Fibroblast of skin of right quadriceps (primary cell): ENCODE measurements at regions not wholly inside any gene's neighbourhood (a gene's known extent, or its start where the extent isn't known, plus 50 kb on each side); places are given as distances from the start of the nearest gene placed in this dataset.
"Not testable (repeated sequence)": the region's sequence is repeated elsewhere in the genome, so short reads cannot be mapped to it uniquely, and the experiment has no call there.

Experiments
- DNase-seq: peaks from one replicate; pipeline ENCODE4 v3.0.0-alpha.2; 2013

DNA sequence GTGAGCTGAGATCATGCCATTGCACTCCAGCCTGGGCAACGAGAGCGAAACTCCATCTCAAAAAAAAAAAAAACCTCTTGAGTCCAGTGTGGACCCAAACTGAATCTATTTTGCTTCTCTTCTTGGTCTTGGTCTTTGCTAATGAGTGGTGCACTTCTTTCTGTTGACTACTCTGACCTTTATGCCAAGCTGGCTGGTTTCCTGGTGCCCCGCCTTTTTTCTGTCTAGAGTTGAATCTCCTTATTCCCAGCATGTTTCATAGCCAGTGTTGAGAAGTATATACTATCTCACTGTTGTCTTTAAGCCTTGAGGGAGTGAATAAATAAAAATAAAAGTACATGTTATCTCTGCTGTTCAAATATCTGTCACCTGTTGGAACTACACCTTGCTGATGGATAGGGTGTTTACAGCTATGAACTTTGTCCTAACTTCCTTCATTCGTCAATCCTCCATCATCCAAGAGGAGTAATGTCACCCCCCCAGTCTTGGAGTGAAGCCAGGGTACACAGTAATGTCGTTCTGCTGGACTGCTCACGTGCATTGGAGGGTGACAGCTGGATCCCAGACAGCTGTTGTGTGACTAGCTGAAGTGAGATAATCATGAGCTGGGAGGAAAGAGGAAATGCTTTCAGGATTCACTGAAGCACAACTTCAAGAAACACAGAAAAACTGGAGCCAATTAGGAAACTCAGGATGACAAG, 99.3 kb upstream of the PRKG2 start:
- peak; percentile 82 for DNase-seq

DNA sequence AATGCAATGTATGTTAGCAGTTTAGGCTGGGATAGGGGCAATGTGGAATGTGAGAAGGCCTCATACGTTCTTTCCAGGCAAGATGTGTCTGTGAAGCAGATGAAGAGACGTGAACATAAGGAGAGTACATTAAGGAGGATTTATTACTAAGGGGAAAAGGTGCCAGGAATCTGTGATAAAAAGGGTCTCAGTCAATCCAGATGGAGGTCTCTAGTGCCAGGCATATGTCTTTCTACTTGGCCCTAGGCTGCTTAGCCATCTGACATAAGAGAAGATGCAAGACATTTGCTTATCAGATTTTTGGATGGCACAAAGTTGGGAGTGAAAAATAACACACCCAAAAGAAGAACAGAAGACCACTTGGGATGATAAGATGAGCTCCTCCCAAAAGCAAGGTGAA, 93.0 kb upstream of the PRKG2 start:
- no peak for DNase-seq

- DNase-seq, result no peak
Measured at GRCh38 chr4:81304871-81305270, 89.8 kb upstream of the PRKG2 start.

- not testable (repeated sequence) for DNase-seq
Measured at GRCh38 chr4:81300352-81300751, 85.3 kb upstream of the PRKG2 start.

- no peak for DNase-seq
Measured at GRCh38 chr4:81290813-81291212, 75.8 kb upstream of the PRKG2 start.

- peak; percentile 2 for DNase-seq
Measured at GRCh38 chr4:81287101-81287500, 72.1 kb upstream of the PRKG2 start.

DNA sequence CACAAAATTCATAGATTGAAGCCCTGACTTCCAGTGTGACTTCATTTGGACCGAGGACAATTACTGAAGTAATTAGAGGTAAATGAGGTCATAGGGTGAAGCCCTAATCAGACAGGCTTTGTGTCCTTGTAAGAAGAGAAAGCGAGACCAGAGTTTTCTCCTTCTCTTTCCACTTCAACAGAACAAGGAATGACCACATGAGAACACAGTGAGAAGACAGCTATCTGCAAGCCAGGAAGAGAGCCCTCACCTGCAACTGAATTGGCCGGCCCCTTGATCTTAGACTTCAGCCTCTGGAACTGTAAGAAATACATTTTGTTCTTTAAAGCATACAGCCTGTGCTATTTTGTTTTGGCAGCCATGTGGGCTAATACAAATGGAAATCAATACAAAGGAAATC, 67.1 kb upstream of the PRKG2 start:
- no peak for DNase-seq

DNA sequence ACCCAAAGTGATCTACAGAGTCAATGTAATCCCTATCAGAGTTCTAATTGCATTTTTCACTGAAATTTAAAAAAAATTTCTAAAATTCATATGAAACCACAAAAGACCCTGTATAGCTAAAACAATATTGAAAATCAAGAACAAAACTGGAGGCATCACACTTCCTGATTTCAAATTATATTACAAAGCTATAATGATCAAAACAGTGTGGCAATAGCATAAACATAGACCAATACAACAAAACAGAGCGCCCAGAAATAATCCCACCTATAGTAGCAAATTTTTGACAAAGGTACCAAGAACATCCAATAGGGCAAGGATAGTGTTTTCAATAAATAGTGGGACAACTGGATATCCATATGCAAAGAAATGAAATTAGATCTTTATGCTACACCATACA, 59.4 kb upstream of the PRKG2 start:
- no peak for DNase-seq

DNA sequence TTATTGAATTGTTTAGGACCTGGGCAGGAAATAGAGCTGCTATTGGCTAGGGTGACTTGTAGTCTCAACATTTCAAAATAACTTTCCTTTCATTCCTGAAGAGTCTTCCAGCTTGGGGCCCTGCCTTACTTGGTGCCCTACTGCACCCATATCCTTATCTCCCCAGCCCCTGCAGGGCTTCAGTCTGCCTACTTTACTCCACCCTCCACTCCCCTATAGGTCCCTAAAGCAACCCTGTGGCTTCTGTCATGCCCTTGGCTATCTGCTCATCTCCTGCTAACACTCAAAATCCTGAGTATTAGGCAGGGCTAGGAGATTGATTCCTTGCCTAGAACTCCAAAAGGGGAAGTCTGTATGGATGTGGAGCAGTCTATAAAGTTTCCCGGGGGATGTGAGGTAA, 57.6 kb upstream of the PRKG2 start:
- DNase-seq, result no peak
